ENCODE measurements at regions not wholly inside any gene's neighbourhood (a gene's known extent, or its start where the extent isn't known, plus 50 kb on each side); places are given as distances from the start of the nearest gene placed in this dataset.
"Not testable (repeated sequence)": the region's sequence is repeated elsewhere in the genome, so short reads cannot be mapped to it uniquely, and the experiment has no call there.

GRCh38 chr5:36491856-36492255 lies 114.5 kb upstream of the SLC1A3 start:
- no peak overlapping the region for H3K9ac ChIP-seq
- H3K4me2 ChIP-seq = no peak overlapping the region
- H3K4me1 ChIP-seq = no peaks in the 10 kb centered on the region
- no peaks in the 10 kb centered on the region for H3K36me3 ChIP-seq
- H3K9me3 ChIP-seq = no peaks in the 10 kb centered on the region
- no peak overlapping the region for H3K27ac ChIP-seq
- no peak for TF ChIP-seq Cebpa-rat (IDR thresholded peaks at IDR 0.05)
- no peaks in the 10 kb centered on the region for H3K27me3 ChIP-seq
- no peak overlapping the region for H3K4me3 ChIP-seq
- H4K20me1 ChIP-seq = no peaks in the 10 kb centered on the region

- H3K4me2 ChIP-seq = no peak overlapping the region
- H3K4me1 ChIP-seq = no peaks in the 10 kb centered on the region
- H4K20me1 ChIP-seq = no peaks in the 10 kb centered on the region
- H3K27ac ChIP-seq = no peak overlapping the region
- no peak for TF ChIP-seq Cebpa-rat (IDR thresholded peaks at IDR 0.05)
- no peak overlapping the region for H3K9ac ChIP-seq
- H3K9me3 ChIP-seq = no peaks in the 10 kb centered on the region
- H3K27me3 ChIP-seq = no peaks in the 10 kb centered on the region
- no peak overlapping the region for H3K4me3 ChIP-seq
- no peaks in the 10 kb centered on the region for H3K36me3 ChIP-seq
These were observed 113.3 kb upstream of the SLC1A3 start for GRCh38 chr5:36492984-36493654.

GRCh38 chr5:36494028-36494427 lies 112.4 kb upstream of the SLC1A3 start:
- no peak for TF ChIP-seq Cebpa-rat (IDR thresholded peaks at IDR 0.05)
- H4K20me1 ChIP-seq = no peaks in the 10 kb centered on the region
- H3K27ac ChIP-seq = no peak overlapping the region
- H3K36me3 ChIP-seq = no peaks in the 10 kb centered on the region
- H3K27me3 ChIP-seq = no peaks in the 10 kb centered on the region
- no peak overlapping the region for H3K4me2 ChIP-seq
- no peak overlapping the region for H3K4me3 ChIP-seq
- no peaks in the 10 kb centered on the region for H3K9me3 ChIP-seq
- H3K4me1 ChIP-seq = no peaks in the 10 kb centered on the region
- H3K9ac ChIP-seq = no peak overlapping the region

GRCh38 chr5:36494841-36495601 lies 111.4 kb upstream of the SLC1A3 start:
- Histone ChIP-seq H3K27me3 (no peaks in the 10 kb centered on the region), H3K4me2 (no peak overlapping the region)
- TF ChIP-seq Cebpa-rat (IDR thresholded peaks at IDR 0.05) = no peak

GRCh38 chr5:36495611-36496010 lies 110.8 kb upstream of the SLC1A3 start:
- Histone ChIP-seq H3K4me3 (no peak overlapping the region), H4K20me1 (no peaks in the 10 kb centered on the region), H3K36me3 (no peaks in the 10 kb centered on the region), H3K4me2 (no peak overlapping the region), H3K9ac (no peak overlapping the region), H3K4me1 (no peaks in the 10 kb centered on the region), H3K9me3 (no peaks in the 10 kb centered on the region), H3K27me3 (no peaks in the 10 kb centered on the region), H3K27ac (no peak overlapping the region)
- no peak for TF ChIP-seq Cebpa-rat (IDR thresholded peaks at IDR 0.05)

More at GRCh38 chr5:36494841-36495601, 111.4 kb upstream of the SLC1A3 start:
- H3K27ac ChIP-seq = no peak overlapping the region
- H3K4me1 ChIP-seq = no peaks in the 10 kb centered on the region
- H3K4me3 ChIP-seq = no peak overlapping the region
- H3K9ac ChIP-seq = no peak overlapping the region
- H4K20me1 ChIP-seq = no peaks in the 10 kb centered on the region
- no peaks in the 10 kb centered on the region for H3K9me3 ChIP-seq
- H3K36me3 ChIP-seq = no peaks in the 10 kb centered on the region

- no peak overlapping the region for H3K27ac ChIP-seq
These were observed 109.9 kb upstream of the SLC1A3 start for GRCh38 chr5:36496471-36496870.

GRCh38 chr5:36502608-36503007 lies 103.8 kb upstream of the SLC1A3 start:
- H3K4me1 ChIP-seq = no peaks in the 10 kb centered on the region
- H3K36me3 ChIP-seq = no peaks in the 10 kb centered on the region
- H3K9ac ChIP-seq = no peak overlapping the region
- H3K4me3 ChIP-seq = no peak overlapping the region
- H3K4me2 ChIP-seq = no peak overlapping the region
- H3K27ac ChIP-seq = no peak overlapping the region
- TF ChIP-seq Cebpa-rat (IDR thresholded peaks at IDR 0.05) = no peak
- H4K20me1 ChIP-seq = no peaks in the 10 kb centered on the region
- H3K9me3 ChIP-seq = no peaks in the 10 kb centered on the region
- H3K27me3 ChIP-seq = no peaks in the 10 kb centered on the region

More at GRCh38 chr5:36496471-36496870, 109.9 kb upstream of the SLC1A3 start:
- no peaks in the 10 kb centered on the region for H3K27me3 ChIP-seq
- TF ChIP-seq Cebpa-rat (IDR thresholded peaks at IDR 0.05) = no peak
- no peak overlapping the region for H3K4me2 ChIP-seq
- H3K36me3 ChIP-seq = no peaks in the 10 kb centered on the region
- no peaks in the 10 kb centered on the region for H3K4me1 ChIP-seq
- H3K9me3 ChIP-seq = no peaks in the 10 kb centered on the region
- H3K4me3 ChIP-seq = no peak overlapping the region
- H4K20me1 ChIP-seq = no peaks in the 10 kb centered on the region
- no peak overlapping the region for H3K9ac ChIP-seq

- Histone ChIP-seq H3K4me3 (no peak overlapping the region), H3K36me3 (no peaks in the 10 kb centered on the region), H3K9me3 (peaks cover 10% of the 10 kb centered on the region; the same call in 1 of the 2 replicates), H3K4me1 (no peaks in the 10 kb centered on the region), H3K27ac (no peak overlapping the region), H3K9ac (no peak overlapping the region), H4K20me1 (no peaks in the 10 kb centered on the region), H3K4me2 (no peak overlapping the region), H3K27me3 (no peaks in the 10 kb centered on the region)
- no peak for TF ChIP-seq Cebpa-rat (IDR thresholded peaks at IDR 0.05)
These were observed 101.4 kb upstream of the SLC1A3 start for GRCh38 chr5:36505021-36505420.

GRCh38 chr5:36507332-36507952 lies 99.0 kb upstream of the SLC1A3 start:
- H3K4me2 ChIP-seq = no peak overlapping the region
- no peak overlapping the region for H3K4me3 ChIP-seq
- H3K27me3 ChIP-seq = no peaks in the 10 kb centered on the region
- no peak for TF ChIP-seq Cebpa-rat (IDR thresholded peaks at IDR 0.05)
- H3K36me3 ChIP-seq = no peaks in the 10 kb centered on the region
- H3K9ac ChIP-seq = no peak overlapping the region
- H3K4me1 ChIP-seq = no peaks in the 10 kb centered on the region
- H4K20me1 ChIP-seq = no peaks in the 10 kb centered on the region
- H3K9me3 ChIP-seq = peaks cover 10% of the 10 kb centered on the region; the same call in 1 of the 2 replicates
- no peak overlapping the region for H3K27ac ChIP-seq

GRCh38 chr5:36508331-36508730 lies 98.1 kb upstream of the SLC1A3 start:
- H3K9me3 ChIP-seq, H3K27me3 ChIP-seq, H3K27ac ChIP-seq, H3K4me2 ChIP-seq, H4K20me1 ChIP-seq, H3K9ac ChIP-seq, H3K4me1 ChIP-seq, H3K4me3 ChIP-seq, H3K36me3 ChIP-seq: not testable (repeated sequence)

GRCh38 chr5:36513647-36514046 lies 92.8 kb upstream of the SLC1A3 start:
- not testable (repeated sequence) for H3K27ac ChIP-seq, H3K4me2 ChIP-seq, H3K9ac ChIP-seq, H3K4me3 ChIP-seq, H3K4me1 ChIP-seq, H4K20me1 ChIP-seq, H3K36me3 ChIP-seq, H3K27me3 ChIP-seq
- peaks cover 10% of the 10 kb centered on the region for H3K9me3 ChIP-seq

Data from BLaER1 (cell line).